HCT116 (cell line): ENCODE measurements at regions not wholly inside any gene's neighbourhood (a gene's known extent, or its start where the extent isn't known, plus 50 kb on each side); places are given as distances from the start of the nearest gene placed in this dataset.

Experiments used
- ATAC-seq: fragments of 200-7000 bp; cut with Tn5 transposase; 2 replicates; pipeline ENCODE4 v1.9.1; 2020; ENCODE audit warnings: mild to moderate bottlenecking, moderate library complexity
- BruUV-seq: library from RNA; stranded (reverse); fragments of 400-500 nt; replicated peaks from 2 replicates; lab custom pipeline; 2021; lab: Mats Ljungman, UMichigan
- CTCF ChIA-PET: fragments of 300-600 bp; sonication (Branson Sonifier 250); formaldehyde crosslinking; loops from one replicate; lab custom pipeline; 2021; ENCODE audit warnings: antibody characterized with exemption; lab: Charles Lee
- POLR2A ChIA-PET: fragments of 300-600, 350-600 bp; sonication (Branson Sonifier 250); formaldehyde crosslinking; loops from one replicate; lab custom pipeline; 2021; ENCODE audit warnings: antibody characterized with exemption; lab: Charles Lee
- RAD21 ChIA-PET, 2 experiments: fragments of 300-600 bp; sonication (Branson Sonifier 250); formaldehyde crosslinking; loops; one replicate each; lab custom pipeline; 2023; ENCODE audit warnings: low total read pairs in 2 of 2; ENCODE audit not compliant: uncharacterized antibody in 2 of 2, unreplicated experiment in 2 of 2, low non-redundant PET in 1 of 2; lab: Charles Lee
- DNase-seq: peaks from one replicate; pipeline ENCODE4 v3.0.0-alpha.2; 2010; ENCODE audit warnings: low read depth, low spot score
- H2AFZ ChIP-seq: fragments of 200-600 bp; shearing (Covaris generic), sonication (generic); 2 replicates; pipeline ENCODE4 v1.6.1; 2017; ENCODE audit warnings: low read depth, mixed run types, mixed read lengths, antibody characterized with exemption, low read length; ENCODE audit not compliant: poor library complexity, severe bottlenecking
- H3K27ac ChIP-seq: 2 replicates; pipeline ENCODE4 v1.5.1; 2012; ENCODE audit warnings: low read depth, low read length
- H3K27me3 ChIP-seq: fragments of 200-600 bp; sonication (generic); 2 replicates; pipeline ENCODE4 v1.6.1; 2016; ENCODE audit warnings: mixed run types, low read length, mixed read lengths; ENCODE audit not compliant: insufficient read depth
- H3K36me3 ChIP-seq, 2 experiments: fragments of 200-500 bp in 1 of 2; fragments of 200-600 bp in 1 of 2; sonication (Bioruptor generic) in 1 of 2; sonication (generic) in 1 of 2; 2 replicates each; pipeline versions ENCODE4 v1.5.1 to v1.6.1; 2014 to 2016; ENCODE audit warnings: low read length in 2 of 2, inconsistent platforms in 1 of 2, mixed read lengths in 1 of 2, mixed run types in 1 of 2; ENCODE audit not compliant: insufficient read depth in 2 of 2, control insufficient read depth in 1 of 2
- H3K4me1 ChIP-seq, 2 experiments: fragments of 200-600 bp in 1 of 2; sonication (generic) in 1 of 2; 2 replicates each; pipeline versions ENCODE4 v1.5.1 to v1.6.1; 2012 to 2017; ENCODE audit warnings: low read length in 2 of 2, inconsistent platforms in 1 of 2, mild to moderate bottlenecking in 1 of 2, mixed read lengths in 1 of 2, mixed run types in 1 of 2, moderate library complexity in 1 of 2; ENCODE audit not compliant: insufficient read depth in 2 of 2, control insufficient read depth in 1 of 2
- H3K4me2 ChIP-seq: fragments of 200-600 bp; sonication (generic); 2 replicates; pipeline ENCODE4 v1.6.1; 2017; ENCODE audit warnings: mixed run types, low read length, mixed read lengths
- H3K4me3 ChIP-seq, 2 experiments: fragments of 200-600 bp in 1 of 2; sonication (generic) in 1 of 2; replicated peaks in 1 of 2; 2 replicates each; pipeline ENCODE4 v1.5.1; 2011 to 2016; ENCODE audit warnings: low read length in 2 of 2, control low read depth in 1 of 2, low read depth in 1 of 2, mild to moderate bottlenecking in 1 of 2, mixed read lengths in 1 of 2, mixed run types in 1 of 2
- H3K79me2 ChIP-seq: fragments of 200-600 bp; sonication (generic); 2 replicates; pipeline ENCODE4 v1.6.1; 2017; ENCODE audit warnings: mild to moderate bottlenecking, mixed run types, low read length, moderate library complexity, mixed read lengths; ENCODE audit not compliant: insufficient read depth
- H3K9ac ChIP-seq: fragments of 200-600 bp; sonication (generic); 2 replicates; pipeline ENCODE4 v1.6.1; 2016; ENCODE audit warnings: low read length, mixed read lengths
- H3K9me2 ChIP-seq: fragments of 200-600 bp; sonication (generic), shearing (Covaris generic); 2 replicates; pipeline ENCODE4 v1.6.1; 2017; ENCODE audit warnings: mixed run types, mild to moderate bottlenecking, moderate library complexity; ENCODE audit not compliant: insufficient read depth
- H3K9me3 ChIP-seq, 2 experiments: fragments of 200-500 bp in 1 of 2; fragments of 200-600 bp in 1 of 2; sonication (Bioruptor generic) in 1 of 2; sonication (generic) in 1 of 2; 2 replicates each; pipeline ENCODE4 v1.6.1; 2014 to 2017; ENCODE audit warnings: low read length in 2 of 2, mixed read lengths in 2 of 2, inconsistent platforms in 1 of 2, low read depth in 1 of 2, mild to moderate bottlenecking in 1 of 2, mixed run types in 1 of 2, moderate library complexity in 1 of 2; ENCODE audit not compliant: control insufficient read depth in 1 of 2, insufficient read depth in 1 of 2
- H4K20me1 ChIP-seq: fragments of 200-600 bp; sonication (generic), shearing (Covaris generic); 2 replicates; pipeline ENCODE4 v1.6.1; 2017; ENCODE audit warnings: mixed run types, mild to moderate bottlenecking, moderate library complexity; ENCODE audit not compliant: insufficient read depth
- CBX3 ChIP-seq: IDR thresholded peaks from 2 replicates; pipeline ENCODE4 v1.6.1; 2012; ENCODE audit warnings: low read depth
- EGR1 ChIP-seq: IDR thresholded peaks from 2 replicates; pipeline ENCODE4 v1.6.1; 2012; ENCODE audit warnings: low read depth
- ELF1 ChIP-seq: IDR thresholded peaks from 2 replicates; pipeline ENCODE4 v1.6.1; 2012; ENCODE audit warnings: low read depth, borderline replicate concordance
- EZH2 ChIP-seq: fragments of 200-600 bp; sonication (generic); IDR thresholded peaks from 2 replicates; pipeline ENCODE4 v1.6.1; 2017; ENCODE audit warnings: antibody characterized with exemption, mixed run types
- EZH2phosphoT487 ChIP-seq: fragments of 200-600 bp; IDR thresholded peaks from 2 replicates; pipeline ENCODE4 v1.6.1; 2018; ENCODE audit warnings: antibody characterized with exemption, borderline replicate concordance
- POLR2A ChIP-seq: IDR thresholded peaks from 2 replicates; pipeline ENCODE4 v1.7.0; 2011; ENCODE audit warnings: borderline replicate concordance; ENCODE audit not compliant: insufficient read depth, insufficient read length; ENCODE audit errors: extremely low read depth
- POLR2AphosphoS5 ChIP-seq: IDR thresholded peaks from 2 replicates; pipeline ENCODE4 v1.6.1; 2011; ENCODE audit warnings: mild to moderate bottlenecking, low read depth, low read length, moderate library complexity
- RAD21 ChIP-seq: IDR thresholded peaks from 2 replicates; pipeline ENCODE4 v1.6.1; 2012; ENCODE audit warnings: low read depth, mild to moderate bottlenecking
- TCF7L2 ChIP-seq: IDR thresholded peaks from 2 replicates; pipeline ENCODE4 v1.7.0; 2011; ENCODE audit warnings: borderline replicate concordance, inconsistent platforms; ENCODE audit not compliant: insufficient read depth, insufficient read length; ENCODE audit errors: extremely low read depth
- ZNF274 ChIP-seq: fragments of 200-500 bp; sonication (Bioruptor generic); IDR thresholded peaks from 2 replicates; pipeline ENCODE4 v1.6.1; 2014; ENCODE audit warnings: mild to moderate bottlenecking, low read depth, low read length, inconsistent platforms
- intact Hi-C: fragments of 100-400 bp; cut with micrococcal nuclease; formaldehyde crosslinking; loops from 2 replicates; pipeline ENCODE4 v1.10.0; 2022
- TF ChIP-seq, protein P1 (sequence below): IDR thresholded peaks from 2 replicates; pipeline ENCODE4 v1.6.1; 2012
- TF ChIP-seq, protein P2 (sequence below): IDR thresholded peaks from 2 replicates; pipeline ENCODE4 v1.6.1; 2011; ENCODE audit warnings: mild to moderate bottlenecking, low read length, moderate library complexity; ENCODE audit not compliant: insufficient replicate concordance; ENCODE audit errors: extremely low read depth

DNA sequence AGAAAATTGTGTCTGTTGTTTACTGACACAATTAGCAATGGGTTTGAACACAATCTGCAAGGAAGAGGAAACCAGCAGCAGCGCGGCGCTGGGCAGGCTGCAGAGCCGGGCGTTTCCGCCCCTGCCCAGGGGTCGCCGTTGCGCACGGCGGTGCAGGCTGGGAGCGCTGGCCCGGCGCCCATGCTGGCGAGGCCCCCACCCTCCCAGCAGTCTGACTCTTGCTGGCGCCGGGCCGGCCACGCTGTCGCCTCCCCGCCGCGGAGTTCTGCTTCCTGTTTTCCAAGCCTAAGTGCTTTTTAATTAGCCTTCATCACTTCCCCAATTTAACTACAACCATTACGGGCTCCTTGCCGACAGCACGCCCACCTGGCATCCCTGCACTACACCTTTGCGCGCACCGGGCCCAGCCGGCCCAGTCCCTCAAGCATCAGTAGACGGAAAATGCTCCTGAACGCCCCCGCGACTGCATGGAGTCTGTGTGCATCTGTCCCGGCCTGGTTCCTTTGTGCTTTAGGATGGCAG lies 212.1 kb downstream of the GXYLT1 start:
- no peak overlapping the region for H2AFZ ChIP-seq
- CTCF ChIA-PET = no interaction called here
- POLR2A ChIA-PET = interaction anchor here (0.7 kb wide), 1 partner anchor 16 kb away, joined by 4 read pairs; no protein-coding TSS in a partner anchor

DNA sequence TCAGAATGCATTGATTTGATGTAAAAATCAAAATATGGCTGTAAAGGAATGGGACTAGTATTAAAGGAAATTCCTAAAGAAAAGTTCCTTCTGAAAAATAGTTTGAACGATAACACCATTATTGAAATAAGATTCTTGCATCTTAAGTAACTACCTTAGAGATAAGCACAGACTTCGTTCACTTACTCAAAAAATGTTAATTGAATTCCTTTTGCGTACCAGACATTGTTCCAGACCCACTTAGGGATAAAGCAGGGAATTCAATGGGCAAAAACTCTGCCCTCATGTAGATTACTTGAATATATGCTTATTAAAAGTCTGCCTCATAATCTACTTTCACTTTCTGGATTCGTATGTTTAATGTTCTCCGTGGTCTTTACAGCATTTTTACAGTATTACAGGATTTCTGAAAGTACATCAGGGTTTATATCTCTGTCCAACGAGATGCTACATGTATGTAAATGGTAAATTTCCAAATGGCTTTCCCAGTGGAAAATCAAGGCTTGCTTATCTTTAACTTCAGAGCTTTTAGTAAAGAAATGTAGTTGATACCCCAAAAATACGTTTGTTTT lies 213.7 kb downstream of the GXYLT1 start:
- Histone ChIP-seq H3K79me2 (no peaks in the 10 kb centered on the region), H3K27ac (no peak overlapping the region), H3K9me3 (no peaks in the 10 kb centered on the region), H4K20me1 (no peaks in the 10 kb centered on the region), H3K4me3 (no peak overlapping the region), H3K27me3 (no peaks in the 10 kb centered on the region), H3K36me3 (no peaks in the 10 kb centered on the region), H3K9ac (no peak overlapping the region), H2AFZ (no peak overlapping the region), H3K4me1 (no peaks in the 10 kb centered on the region), H3K4me2 (no peak overlapping the region), H3K9me2 (no peaks in the 10 kb centered on the region)
- no peak for DNase-seq
- BruUV-seq = no TSS peak
- ChIA-PET POLR2A (no interaction called here), CTCF (no interaction called here), RAD21 (no interaction called here)
- intact Hi-C loops = no loop called here
- TF ChIP-seq POLR2A (no peak), EZH2 (no peak), TCF7L2 (no peak), EGR1 (no peak), EZH2phosphoT487 (no peak), RAD21 (no peak)
- TF ChIP-seq, protein P1, sequence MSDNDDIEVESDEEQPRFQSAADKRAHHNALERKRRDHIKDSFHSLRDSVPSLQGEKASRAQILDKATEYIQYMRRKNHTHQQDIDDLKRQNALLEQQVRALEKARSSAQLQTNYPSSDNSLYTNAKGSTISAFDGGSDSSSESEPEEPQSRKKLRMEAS = no peak
- TF ChIP-seq, protein P2, sequence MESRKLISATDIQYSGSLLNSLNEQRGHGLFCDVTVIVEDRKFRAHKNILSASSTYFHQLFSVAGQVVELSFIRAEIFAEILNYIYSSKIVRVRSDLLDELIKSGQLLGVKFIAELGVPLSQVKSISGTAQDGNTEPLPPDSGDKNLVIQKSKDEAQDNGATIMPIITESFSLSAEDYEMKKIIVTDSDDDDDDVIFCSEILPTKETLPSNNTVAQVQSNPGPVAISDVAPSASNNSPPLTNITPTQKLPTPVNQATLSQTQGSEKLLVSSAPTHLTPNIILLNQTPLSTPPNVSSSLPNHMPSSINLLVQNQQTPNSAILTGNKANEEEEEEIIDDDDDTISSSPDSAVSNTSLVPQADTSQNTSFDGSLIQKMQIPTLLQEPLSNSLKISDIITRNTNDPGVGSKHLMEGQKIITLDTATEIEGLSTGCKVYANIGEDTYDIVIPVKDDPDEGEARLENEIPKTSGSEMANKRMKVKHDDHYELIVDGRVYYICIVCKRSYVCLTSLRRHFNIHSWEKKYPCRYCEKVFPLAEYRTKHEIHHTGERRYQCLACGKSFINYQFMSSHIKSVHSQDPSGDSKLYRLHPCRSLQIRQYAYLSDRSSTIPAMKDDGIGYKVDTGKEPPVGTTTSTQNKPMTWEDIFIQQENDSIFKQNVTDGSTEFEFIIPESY = no peak
- no peak for ATAC-seq

More for the DNA sequence above, 212.1 kb downstream of the GXYLT1 start:
- ATAC-seq (no peak), DNase-seq (no peak)
- Histone ChIP-seq H3K9ac (no peak overlapping the region), H3K9me3 (no peaks in the 10 kb centered on the region), H4K20me1 (no peaks in the 10 kb centered on the region), H3K79me2 (no peaks in the 10 kb centered on the region), H3K27ac (no peak overlapping the region), H3K4me2 (no peak overlapping the region), H3K36me3 (no peaks in the 10 kb centered on the region), H3K4me1 (no peaks in the 10 kb centered on the region), H3K27me3 (no peaks in the 10 kb centered on the region), H3K4me3 (no peak overlapping the region), H3K9me2 (no peaks in the 10 kb centered on the region)
- no peak for TF ChIP-seq ZNF274
- no peak for TF ChIP-seq ELF1
- no peak for TF ChIP-seq POLR2AphosphoS5
- TF ChIP-seq TCF7L2 = no peak
- TF ChIP-seq, protein P2 = no peak
- no peak for TF ChIP-seq CBX3
- no TSS peak for BruUV-seq
- intact Hi-C loops = no loop called here
- RAD21 ChIA-PET = no interaction called here
